ENCODE measurements at regions not wholly inside any gene's neighbourhood (a gene's known extent, or its start where the extent isn't known, plus 50 kb on each side); places are given as distances from the start of the nearest gene placed in this dataset.

DNA sequence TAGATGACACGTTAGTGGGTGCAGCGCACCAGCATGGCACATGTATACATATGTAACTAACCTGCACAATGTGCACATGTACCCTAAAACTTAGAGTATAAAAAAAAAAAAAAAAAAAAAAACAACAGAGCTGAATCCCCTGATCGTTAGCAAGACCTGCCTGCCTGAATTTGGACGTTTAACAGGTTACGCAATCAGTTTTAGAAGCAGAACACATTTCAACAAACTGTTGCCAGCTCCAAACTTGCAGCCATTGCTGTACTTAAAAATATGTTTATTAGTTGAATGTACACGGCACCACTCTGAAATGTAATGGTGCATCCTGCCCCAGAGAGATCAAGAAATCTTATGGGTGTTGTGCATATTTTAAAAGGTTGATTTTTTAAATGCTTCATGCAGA, 680.0 kb downstream of the TLE4 start:
- RAD21 ChIA-PET (ENCODE audit: unreplicated experiment) = no interaction called here
- in situ Hi-C loops (cut with MboI) (no loop called here), intact Hi-C loops (cut with micrococcal nuclease; ENCODE audit: unreplicated experiment) (no loop called here)

More for the DNA sequence above, 680.0 kb downstream of the TLE4 start:
- Histone ChIP-seq H3K4me2 (ENCODE audit: control insufficient read depth, insufficient read depth) (no peak overlapping the region), H3K4me3 (no peak overlapping the region), H3K9me3 (replicated peaks; ENCODE audit: control insufficient read depth, insufficient read depth, low read length) (no peaks in the 10 kb centered on the region), H3K79me2 (ENCODE audit: control insufficient read depth, insufficient read depth, low read length) (no peaks in the 10 kb centered on the region), H3K9ac (ENCODE audit: control insufficient read depth, insufficient read depth, low read length) (no peak overlapping the region), H3K4me1 (ENCODE audit: control insufficient read depth, insufficient read depth, low read length) (no peaks in the 10 kb centered on the region), H4K20me1 (ENCODE audit: control insufficient read depth, insufficient read depth) (no peaks in the 10 kb centered on the region), H3K36me3 (ENCODE audit: control insufficient read depth in 2 of 2, insufficient read depth in 2 of 2, low read length in 1 of 2) (no peaks in the 10 kb centered on the region), H3K27ac (ENCODE audit: control insufficient read depth, insufficient read depth) (no peak overlapping the region), H3K27me3 (replicated peaks in 1 of 2; ENCODE audit: control insufficient read depth in 2 of 2, insufficient read depth in 2 of 2, low read length in 1 of 2) (no peaks in the 10 kb centered on the region), H2AFZ (ENCODE audit: control insufficient read depth, low read depth, low read length) (no peak overlapping the region)
- ChIA-PET POLR2A (no interaction called here), CTCF (no interaction called here), SMC1A (ENCODE audit: uncharacterized antibody, unreplicated experiment) (no interaction called here)
- no peak for TF ChIP-seq JUND (IDR thresholded peaks at IDR 0.05; ENCODE audit: low read depth, low read length)
- no peak for TF ChIP-seq NR2C1 (IDR thresholded peaks at IDR 0.05)
- TF ChIP-seq STAT1 (conservative IDR thresholded peaks at IDR 0.05) = no peak
- no peak for TF ChIP-seq KDM1A (IDR thresholded peaks at IDR 0.05; ENCODE audit: borderline replicate concordance)
- no peak for TF ChIP-seq CBFB (IDR thresholded peaks at IDR 0.05; ENCODE audit: low read depth)
- TF ChIP-seq, protein P1, sequence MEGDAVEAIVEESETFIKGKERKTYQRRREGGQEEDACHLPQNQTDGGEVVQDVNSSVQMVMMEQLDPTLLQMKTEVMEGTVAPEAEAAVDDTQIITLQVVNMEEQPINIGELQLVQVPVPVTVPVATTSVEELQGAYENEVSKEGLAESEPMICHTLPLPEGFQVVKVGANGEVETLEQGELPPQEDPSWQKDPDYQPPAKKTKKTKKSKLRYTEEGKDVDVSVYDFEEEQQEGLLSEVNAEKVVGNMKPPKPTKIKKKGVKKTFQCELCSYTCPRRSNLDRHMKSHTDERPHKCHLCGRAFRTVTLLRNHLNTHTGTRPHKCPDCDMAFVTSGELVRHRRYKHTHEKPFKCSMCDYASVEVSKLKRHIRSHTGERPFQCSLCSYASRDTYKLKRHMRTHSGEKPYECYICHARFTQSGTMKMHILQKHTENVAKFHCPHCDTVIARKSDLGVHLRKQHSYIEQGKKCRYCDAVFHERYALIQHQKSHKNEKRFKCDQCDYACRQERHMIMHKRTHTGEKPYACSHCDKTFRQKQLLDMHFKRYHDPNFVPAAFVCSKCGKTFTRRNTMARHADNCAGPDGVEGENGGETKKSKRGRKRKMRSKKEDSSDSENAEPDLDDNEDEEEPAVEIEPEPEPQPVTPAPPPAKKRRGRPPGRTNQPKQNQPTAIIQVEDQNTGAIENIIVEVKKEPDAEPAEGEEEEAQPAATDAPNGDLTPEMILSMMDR (IDR thresholded peaks at IDR 0.05 in 2 of 3, conservative IDR thresholded peaks at IDR 0.05 in 1 of 3; ENCODE audit: control insufficient read depth in 2 of 3, extremely low read depth in 1 of 3, insufficient read depth in 1 of 3, low read depth in 3 of 3, low read length in 3 of 3) = no peak
- TF ChIP-seq BCL11A (IDR thresholded peaks at IDR 0.05; ENCODE audit: low read depth, low read length) = no peak
- TF ChIP-seq, protein P2, sequence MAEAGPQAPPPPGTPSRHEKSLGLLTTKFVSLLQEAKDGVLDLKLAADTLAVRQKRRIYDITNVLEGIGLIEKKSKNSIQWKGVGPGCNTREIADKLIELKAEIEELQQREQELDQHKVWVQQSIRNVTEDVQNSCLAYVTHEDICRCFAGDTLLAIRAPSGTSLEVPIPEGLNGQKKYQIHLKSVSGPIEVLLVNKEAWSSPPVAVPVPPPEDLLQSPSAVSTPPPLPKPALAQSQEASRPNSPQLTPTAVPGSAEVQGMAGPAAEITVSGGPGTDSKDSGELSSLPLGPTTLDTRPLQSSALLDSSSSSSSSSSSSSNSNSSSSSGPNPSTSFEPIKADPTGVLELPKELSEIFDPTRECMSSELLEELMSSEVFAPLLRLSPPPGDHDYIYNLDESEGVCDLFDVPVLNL (IDR thresholded peaks at IDR 0.05; ENCODE audit: low read depth, low read length) = no peak
- TF ChIP-seq, protein P3, sequence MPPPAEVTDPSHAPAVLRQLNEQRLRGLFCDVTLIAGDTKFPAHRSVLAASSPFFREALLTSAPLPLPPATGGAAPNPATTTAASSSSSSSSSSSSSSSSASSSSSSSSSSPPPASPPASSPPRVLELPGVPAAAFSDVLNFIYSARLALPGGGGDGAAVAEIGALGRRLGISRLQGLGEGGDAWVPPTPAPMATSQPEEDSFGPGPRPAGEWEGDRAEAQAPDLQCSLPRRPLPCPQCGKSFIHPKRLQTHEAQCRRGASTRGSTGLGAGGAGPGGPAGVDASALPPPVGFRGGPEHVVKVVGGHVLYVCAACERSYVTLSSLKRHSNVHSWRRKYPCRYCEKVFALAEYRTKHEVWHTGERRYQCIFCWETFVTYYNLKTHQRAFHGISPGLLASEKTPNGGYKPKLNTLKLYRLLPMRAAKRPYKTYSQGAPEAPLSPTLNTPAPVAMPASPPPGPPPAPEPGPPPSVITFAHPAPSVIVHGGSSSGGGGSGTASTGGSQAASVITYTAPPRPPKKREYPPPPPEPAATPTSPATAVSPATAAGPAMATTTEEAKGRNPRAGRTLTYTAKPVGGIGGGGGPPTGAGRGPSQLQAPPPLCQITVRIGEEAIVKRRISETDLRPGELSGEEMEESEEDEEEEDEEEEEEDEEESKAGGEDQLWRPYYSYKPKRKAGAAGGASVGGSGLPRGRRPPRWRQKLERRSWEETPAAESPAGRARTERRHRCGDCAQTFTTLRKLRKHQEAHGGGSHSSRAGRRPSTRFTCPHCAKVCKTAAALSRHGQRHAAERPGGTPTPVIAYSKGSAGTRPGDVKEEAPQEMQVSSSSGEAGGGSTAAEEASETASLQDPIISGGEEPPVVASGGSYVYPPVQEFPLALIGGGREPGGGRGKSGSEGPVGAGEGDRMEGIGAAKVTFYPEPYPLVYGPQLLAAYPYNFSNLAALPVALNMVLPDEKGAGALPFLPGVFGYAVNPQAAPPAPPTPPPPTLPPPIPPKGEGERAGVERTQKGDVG (CRISPR knock-in tag; IDR thresholded peaks at IDR 0.05) = no peak
- TF ChIP-seq TBL1XR1 (IDR thresholded peaks at IDR 0.05; ENCODE audit: low read depth, low read length) = no peak
- TF ChIP-seq, protein P4, sequence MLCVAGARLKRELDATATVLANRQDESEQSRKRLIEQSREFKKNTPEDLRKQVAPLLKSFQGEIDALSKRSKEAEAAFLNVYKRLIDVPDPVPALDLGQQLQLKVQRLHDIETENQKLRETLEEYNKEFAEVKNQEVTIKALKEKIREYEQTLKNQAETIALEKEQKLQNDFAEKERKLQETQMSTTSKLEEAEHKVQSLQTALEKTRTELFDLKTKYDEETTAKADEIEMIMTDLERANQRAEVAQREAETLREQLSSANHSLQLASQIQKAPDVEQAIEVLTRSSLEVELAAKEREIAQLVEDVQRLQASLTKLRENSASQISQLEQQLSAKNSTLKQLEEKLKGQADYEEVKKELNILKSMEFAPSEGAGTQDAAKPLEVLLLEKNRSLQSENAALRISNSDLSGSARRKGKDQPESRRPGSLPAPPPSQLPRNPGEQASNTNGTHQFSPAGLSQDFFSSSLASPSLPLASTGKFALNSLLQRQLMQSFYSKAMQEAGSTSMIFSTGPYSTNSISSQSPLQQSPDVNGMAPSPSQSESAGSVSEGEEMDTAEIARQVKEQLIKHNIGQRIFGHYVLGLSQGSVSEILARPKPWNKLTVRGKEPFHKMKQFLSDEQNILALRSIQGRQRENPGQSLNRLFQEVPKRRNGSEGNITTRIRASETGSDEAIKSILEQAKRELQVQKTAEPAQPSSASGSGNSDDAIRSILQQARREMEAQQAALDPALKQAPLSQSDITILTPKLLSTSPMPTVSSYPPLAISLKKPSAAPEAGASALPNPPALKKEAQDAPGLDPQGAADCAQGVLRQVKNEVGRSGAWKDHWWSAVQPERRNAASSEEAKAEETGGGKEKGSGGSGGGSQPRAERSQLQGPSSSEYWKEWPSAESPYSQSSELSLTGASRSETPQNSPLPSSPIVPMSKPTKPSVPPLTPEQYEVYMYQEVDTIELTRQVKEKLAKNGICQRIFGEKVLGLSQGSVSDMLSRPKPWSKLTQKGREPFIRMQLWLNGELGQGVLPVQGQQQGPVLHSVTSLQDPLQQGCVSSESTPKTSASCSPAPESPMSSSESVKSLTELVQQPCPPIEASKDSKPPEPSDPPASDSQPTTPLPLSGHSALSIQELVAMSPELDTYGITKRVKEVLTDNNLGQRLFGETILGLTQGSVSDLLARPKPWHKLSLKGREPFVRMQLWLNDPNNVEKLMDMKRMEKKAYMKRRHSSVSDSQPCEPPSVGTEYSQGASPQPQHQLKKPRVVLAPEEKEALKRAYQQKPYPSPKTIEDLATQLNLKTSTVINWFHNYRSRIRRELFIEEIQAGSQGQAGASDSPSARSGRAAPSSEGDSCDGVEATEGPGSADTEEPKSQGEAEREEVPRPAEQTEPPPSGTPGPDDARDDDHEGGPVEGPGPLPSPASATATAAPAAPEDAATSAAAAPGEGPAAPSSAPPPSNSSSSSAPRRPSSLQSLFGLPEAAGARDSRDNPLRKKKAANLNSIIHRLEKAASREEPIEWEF (IDR thresholded peaks at IDR 0.05; ENCODE audit: insufficient replicate concordance, low read depth, low read length) = no peak
- TF ChIP-seq WRNIP1 (IDR thresholded peaks at IDR 0.05; ENCODE audit: borderline replicate concordance, low read depth, low read length) = no peak
- TF ChIP-seq ZNF217 (IDR thresholded peaks at IDR 0.05) = no peak
- 29% methylated on average over 4 of the region's 6 CpGs for WGBS (ENCODE audit: insufficient coverage, insufficient replicate concordance, low lambda C conversion rate, missing lambda C conversion rate)
- DNase-seq (ENCODE audit: low read depth, low spot score) (no peak), ATAC-seq (no peak), FAIRE-seq (no peak)
- BruUV-seq (replicated peaks) = no TSS peak

Measured in GM12878 (cell line).